ENCODE measurements at regions not wholly inside any gene's neighbourhood (a gene's known extent, or its start where the extent isn't known, plus 50 kb on each side); places are given as distances from the start of the nearest gene placed in this dataset.

DNA sequence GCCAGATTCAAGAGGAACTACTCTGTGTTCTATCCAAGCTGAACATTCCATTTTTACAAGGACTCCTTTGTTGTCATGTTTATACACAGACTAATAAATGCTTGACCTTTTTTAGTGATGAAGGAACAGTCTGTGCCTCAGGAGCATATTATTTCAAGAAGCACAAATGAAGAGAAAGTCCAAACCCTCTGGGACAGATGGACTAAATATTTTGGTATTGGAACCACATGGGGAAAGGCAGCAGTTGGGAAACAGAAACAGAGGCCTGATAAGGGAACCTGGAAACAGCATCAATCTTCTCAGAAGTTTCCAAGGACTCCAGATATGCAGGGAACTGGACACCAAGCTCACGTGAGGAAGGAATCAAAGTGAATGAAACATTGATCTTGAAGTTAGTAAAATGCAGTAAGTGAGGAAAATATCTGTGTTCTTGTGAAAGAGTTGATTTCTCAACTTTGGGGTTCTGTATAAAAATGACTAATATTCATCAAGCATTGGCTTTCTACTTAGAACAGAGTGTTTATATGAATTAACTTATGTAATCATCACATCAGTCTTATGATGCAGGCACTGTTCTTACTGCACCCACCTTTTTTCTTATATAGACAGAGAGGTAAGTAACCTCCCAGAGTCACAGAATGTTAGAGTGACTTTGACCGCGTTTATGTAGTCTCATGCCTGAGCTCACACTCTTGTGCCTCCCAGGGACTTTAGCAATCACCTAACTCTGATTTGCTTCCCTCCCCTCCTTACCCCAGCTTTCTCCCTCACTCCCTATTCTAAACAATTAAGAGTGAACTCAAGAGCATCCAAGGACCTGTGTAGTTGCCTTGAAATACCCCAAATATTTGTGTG is 148.9 kb upstream of the JADE1 start:
- intact Hi-C loops (cut with DNase I; ENCODE audit: low total_unique reads), result no loop called here
- H3K36me3 ChIP-seq, result no peaks in the 10 kb centered on the region
- no peaks in the 10 kb centered on the region for H3K27me3 ChIP-seq
- in situ Hi-C loops (cut with MboI; ENCODE audit: low sequenced_read_pairs in 4 of 4), result loop anchor here in 1 of 4 donors (10.0 kb wide), 1 partner anchor 86 kb away; no protein-coding TSS in a partner anchor
- H3K4me1 ChIP-seq, result peaks cover 16 to 32% of the 10 kb centered on the region in 2 donors
- H3K4me3 ChIP-seq, result no peak overlapping the region
- no peak for TF ChIP-seq POLR2A (IDR thresholded peaks at IDR 0.05)
- TF ChIP-seq, protein P1, sequence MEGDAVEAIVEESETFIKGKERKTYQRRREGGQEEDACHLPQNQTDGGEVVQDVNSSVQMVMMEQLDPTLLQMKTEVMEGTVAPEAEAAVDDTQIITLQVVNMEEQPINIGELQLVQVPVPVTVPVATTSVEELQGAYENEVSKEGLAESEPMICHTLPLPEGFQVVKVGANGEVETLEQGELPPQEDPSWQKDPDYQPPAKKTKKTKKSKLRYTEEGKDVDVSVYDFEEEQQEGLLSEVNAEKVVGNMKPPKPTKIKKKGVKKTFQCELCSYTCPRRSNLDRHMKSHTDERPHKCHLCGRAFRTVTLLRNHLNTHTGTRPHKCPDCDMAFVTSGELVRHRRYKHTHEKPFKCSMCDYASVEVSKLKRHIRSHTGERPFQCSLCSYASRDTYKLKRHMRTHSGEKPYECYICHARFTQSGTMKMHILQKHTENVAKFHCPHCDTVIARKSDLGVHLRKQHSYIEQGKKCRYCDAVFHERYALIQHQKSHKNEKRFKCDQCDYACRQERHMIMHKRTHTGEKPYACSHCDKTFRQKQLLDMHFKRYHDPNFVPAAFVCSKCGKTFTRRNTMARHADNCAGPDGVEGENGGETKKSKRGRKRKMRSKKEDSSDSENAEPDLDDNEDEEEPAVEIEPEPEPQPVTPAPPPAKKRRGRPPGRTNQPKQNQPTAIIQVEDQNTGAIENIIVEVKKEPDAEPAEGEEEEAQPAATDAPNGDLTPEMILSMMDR (IDR thresholded peaks at IDR 0.05 in 4 of 5, conservative IDR thresholded peaks at IDR 0.05 in 1 of 5), result no peak
- peak; percentile 92 to 93 for ATAC-seq
- peak overlapping the region; percentile 63 to 78 (median 70) for H3K27ac ChIP-seq
- H3K9me3 ChIP-seq, result no peaks in the 10 kb centered on the region
- DNase-seq, result peak; percentile 22 to 41

DNA sequence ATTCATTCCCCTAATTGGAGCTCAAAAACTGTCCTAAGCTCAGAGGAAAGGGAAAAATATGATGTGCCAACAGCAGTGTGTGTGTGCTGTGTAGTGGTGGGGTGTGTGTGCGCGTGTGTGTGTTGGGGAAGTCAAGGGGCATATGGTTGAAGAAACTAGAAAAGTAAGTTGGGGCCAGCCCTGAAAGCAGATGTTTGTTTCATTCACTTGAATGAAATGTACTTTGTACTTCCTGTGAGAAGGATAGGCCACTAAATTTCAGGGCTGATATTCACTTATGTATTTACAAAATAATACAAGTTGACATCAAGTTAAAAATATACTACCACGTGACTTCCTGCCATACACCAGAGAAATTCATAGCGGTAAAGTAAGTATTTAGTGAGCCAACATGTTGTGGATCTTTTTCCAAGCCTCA is 151.3 kb upstream of the JADE1 start:
- ATAC-seq, result no peak
- in situ Hi-C loops (cut with MboI; ENCODE audit: low sequenced_read_pairs in 4 of 4), result no loop called here
- peaks cover 18 to 29% of the 10 kb centered on the region in 2 donors for H3K4me1 ChIP-seq

DNA sequence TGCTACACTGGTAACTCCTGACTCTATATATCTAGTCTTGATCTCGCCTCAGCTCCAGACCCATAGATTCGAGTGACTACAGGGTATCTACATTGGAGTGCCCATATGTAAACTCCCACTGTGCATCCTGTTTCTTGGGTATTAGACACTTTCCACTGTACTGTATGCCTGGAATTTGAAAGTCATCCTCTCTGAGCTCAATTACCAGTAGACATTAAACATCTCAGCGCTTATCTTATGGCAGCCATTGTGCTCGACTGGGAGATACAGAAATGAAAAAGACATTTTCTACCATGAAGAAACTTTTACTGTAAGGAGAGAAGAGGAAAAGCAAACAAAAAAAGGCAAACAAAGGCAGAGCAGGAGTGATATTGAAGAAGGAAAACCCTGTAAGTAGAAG is 151.9 kb upstream of the JADE1 start:
- ATAC-seq (no peak), DNase-seq (no peak)
- in situ Hi-C loops (cut with MboI; ENCODE audit: low sequenced_read_pairs in 4 of 4), result no loop called here
- Histone ChIP-seq H3K36me3 (no peaks in the 10 kb centered on the region), H3K9me3 (no peaks in the 10 kb centered on the region), H3K27me3 (no peaks in the 10 kb centered on the region), H3K4me1 (peaks cover 18 to 31% of the 10 kb centered on the region in 2 donors), H3K27ac (peak overlapping the region; percentile 60 to 78 (median 67)), H3K4me3 (no peak overlapping the region)
- no peak for TF ChIP-seq POLR2A (IDR thresholded peaks at IDR 0.05)
- TF ChIP-seq, protein P1 (IDR thresholded peaks at IDR 0.05 in 4 of 5, conservative IDR thresholded peaks at IDR 0.05 in 1 of 5), result no peak
- intact Hi-C loops (cut with DNase I; ENCODE audit: low total_unique reads), result no loop called here

More for the DNA sequence above, 151.3 kb upstream of the JADE1 start:
- no peaks in the 10 kb centered on the region for H3K27me3 ChIP-seq
- TF ChIP-seq, protein P1 (IDR thresholded peaks at IDR 0.05 in 4 of 5, conservative IDR thresholded peaks at IDR 0.05 in 1 of 5), result no peak
- TF ChIP-seq POLR2A (IDR thresholded peaks at IDR 0.05), result no peak
- H3K27ac ChIP-seq, result peak overlapping the region; percentile 60 to 78 (median 67)
- no peaks in the 10 kb centered on the region for H3K9me3 ChIP-seq
- H3K4me3 ChIP-seq, result no peak overlapping the region
- intact Hi-C loops (cut with DNase I; ENCODE audit: low total_unique reads), result no loop called here
- DNase-seq, result no peak
- no peaks in the 10 kb centered on the region for H3K36me3 ChIP-seq

DNA sequence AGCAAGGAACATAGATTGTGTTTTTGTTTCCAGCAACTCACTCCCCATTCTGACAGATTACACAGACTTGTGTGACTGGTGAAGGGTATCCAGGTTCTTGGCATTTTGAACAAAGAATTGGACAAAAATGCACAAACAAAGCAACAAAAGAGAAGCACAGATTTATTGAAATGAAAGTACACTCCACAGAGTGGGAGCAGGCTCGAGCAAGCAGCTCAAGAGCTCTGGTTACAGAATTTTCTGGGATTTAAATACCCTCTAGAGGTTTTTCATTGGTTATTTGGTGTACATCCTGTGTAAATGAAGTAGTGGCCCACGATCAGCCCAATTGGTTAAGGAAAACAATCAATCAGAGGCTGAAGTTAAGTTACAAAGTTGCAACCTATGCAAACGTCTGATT is 155.0 kb upstream of the JADE1 start:
- no peak overlapping the region for H3K4me3 ChIP-seq

More for the DNA sequence above, 155.0 kb upstream of the JADE1 start:
- in situ Hi-C loops (cut with MboI; ENCODE audit: low sequenced_read_pairs in 4 of 4), result no loop called here
- H3K36me3 ChIP-seq, result no peaks in the 10 kb centered on the region
- H3K9me3 ChIP-seq, result no peaks in the 10 kb centered on the region
- H3K4me1 ChIP-seq, result peaks cover 14 to 15% of the 10 kb centered on the region in 2 donors
- intact Hi-C loops (cut with DNase I; ENCODE audit: low total_unique reads), result no loop called here
- H3K27me3 ChIP-seq, result no peaks in the 10 kb centered on the region
- ATAC-seq (no peak), DNase-seq (no peak)
- H3K27ac ChIP-seq, result no peak overlapping the region
- no peak for TF ChIP-seq POLR2A (IDR thresholded peaks at IDR 0.05)
- TF ChIP-seq, protein P1 (IDR thresholded peaks at IDR 0.05 in 4 of 5, conservative IDR thresholded peaks at IDR 0.05 in 1 of 5), result no peak

Data from gastrocnemius medialis (tissue), 4 donors.